GM18507 (cell line): ENCODE measurements at regions not wholly inside any gene's neighbourhood (a gene's known extent, or its start where the extent isn't known, plus 50 kb on each side); places are given as distances from the start of the nearest gene placed in this dataset.
"Not testable (repeated sequence)": the region's sequence is repeated elsewhere in the genome, so short reads cannot be mapped to it uniquely, and the experiment has no call there.

ENCODE experiments used
- DNase-seq: peaks from one replicate; pipeline ENCODE4 v3.0.0; 2011; ENCODE audit warnings: low read depth; ENCODE audit not compliant: insufficient read length; ENCODE audit errors: extremely low spot score
- FAIRE-seq: peaks from 2 replicates; lab custom pipeline; 2011; peaks lifted over from hg19 to GRCh38; lab: Jason Lieb, UNC

DNA sequence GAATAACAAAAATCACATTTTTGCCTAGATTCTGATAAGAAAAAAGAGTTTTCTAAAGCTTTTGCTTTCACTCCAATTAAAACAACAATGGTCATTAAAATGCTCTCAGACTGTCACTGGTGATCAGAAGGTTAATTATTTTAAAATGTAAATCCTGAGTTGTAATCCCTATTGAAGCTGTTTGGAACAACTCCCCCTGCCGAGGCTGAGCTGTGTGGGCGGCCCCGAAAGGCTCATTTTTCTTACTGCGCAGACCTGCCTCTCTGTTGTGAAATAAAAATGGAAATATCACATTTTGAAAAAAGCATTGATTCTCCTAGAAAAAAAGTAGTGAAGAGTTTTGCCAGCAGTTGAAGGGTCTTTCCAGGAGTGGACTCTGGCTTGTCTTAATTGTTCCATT is 174.8 kb upstream of the CDKN3 start:
- DNase-seq: no peak
- no peak for FAIRE-seq

DNA sequence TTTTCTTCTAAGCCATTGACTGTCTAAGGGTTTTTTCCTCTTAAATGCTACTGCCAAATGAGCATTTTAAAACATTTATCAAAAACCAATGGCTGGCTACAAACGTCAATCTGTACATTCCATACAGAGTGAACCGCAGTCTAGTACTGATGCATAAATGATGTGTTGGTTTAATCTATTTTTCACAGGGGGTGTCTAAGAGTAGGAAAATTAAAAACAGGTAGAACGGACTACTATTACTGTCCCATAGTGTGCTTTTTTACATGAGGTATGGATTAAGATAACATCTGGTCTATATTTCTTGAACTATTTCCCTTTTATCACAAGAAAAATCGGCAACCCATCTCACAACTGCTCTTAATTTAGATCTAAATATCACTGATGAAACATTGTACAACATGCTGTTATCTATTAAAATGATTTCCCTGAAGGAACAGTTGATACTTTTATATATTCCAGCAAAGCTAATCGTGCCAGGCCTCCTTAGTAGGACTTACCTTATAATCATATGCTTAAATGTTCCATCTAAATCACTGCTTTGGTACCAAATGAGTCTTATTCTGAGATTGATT is 172.9 kb upstream of the CDKN3 start:
- no peak for FAIRE-seq
- no peak for DNase-seq

- FAIRE-seq (no peak), DNase-seq (no peak)
Observed at GRCh38 chr14:54225457-54226060, 171.2 kb upstream of the CDKN3 start.

GRCh38 chr14:54226103-54226502 is 170.7 kb upstream of the CDKN3 start:
- DNase-seq: no peak
- FAIRE-seq: no peak

GRCh38 chr14:54226558-54226957 is 170.2 kb upstream of the CDKN3 start:
- no peak for FAIRE-seq

GRCh38 chr14:54229136-54229535 is 167.7 kb upstream of the CDKN3 start:
- DNase-seq (no peak), FAIRE-seq (no peak)

More at GRCh38 chr14:54226558-54226957, 170.2 kb upstream of the CDKN3 start:
- DNase-seq: no peak

- no peak for FAIRE-seq
- DNase-seq: no peak
Observed at GRCh38 chr14:54230645-54231044, 166.2 kb upstream of the CDKN3 start.

DNA sequence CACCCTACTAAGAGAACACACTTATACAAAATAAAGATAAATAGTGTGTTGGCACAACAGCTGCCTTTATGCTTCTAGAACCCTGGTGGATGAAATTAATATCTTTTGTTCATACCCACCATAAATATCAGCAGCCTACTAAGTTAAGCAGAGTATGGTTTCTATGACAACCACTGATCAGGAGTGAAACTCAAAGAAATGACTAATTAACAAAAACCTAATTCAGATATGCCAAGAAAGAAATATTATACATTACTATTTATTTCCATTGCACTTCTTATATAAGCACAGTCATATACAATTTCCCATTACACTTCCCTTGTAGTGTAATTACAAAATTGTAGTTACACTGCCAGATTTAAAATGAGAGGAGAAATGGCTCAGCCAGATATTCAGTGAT is 164.1 kb upstream of the CDKN3 start:
- no peak for DNase-seq
- no peak for FAIRE-seq

DNA sequence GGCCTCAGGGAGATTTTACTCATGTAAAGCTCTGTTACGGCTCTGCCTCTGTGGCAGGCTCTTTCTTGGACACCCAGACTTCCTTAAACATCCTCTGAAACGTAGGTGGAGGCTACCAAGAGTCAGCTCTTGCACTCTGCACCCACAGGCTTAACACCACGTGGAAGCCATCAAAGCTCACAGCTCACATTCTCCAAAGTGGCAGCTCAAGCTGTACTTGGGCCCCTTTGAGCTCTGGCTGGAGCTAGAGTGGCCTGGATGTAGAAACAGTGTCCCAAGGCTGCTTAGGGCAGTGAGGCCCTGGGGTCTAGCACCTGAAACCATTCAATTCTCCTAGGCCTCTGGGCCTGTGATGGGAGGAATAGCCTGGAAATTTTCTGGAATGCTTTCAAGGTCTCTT is 155.3 kb upstream of the CDKN3 start:
- FAIRE-seq (no peak), DNase-seq (no peak)

GRCh38 chr14:54251356-54251755 is 145.5 kb upstream of the CDKN3 start:
- no peak for DNase-seq
- FAIRE-seq: no peak

DNA sequence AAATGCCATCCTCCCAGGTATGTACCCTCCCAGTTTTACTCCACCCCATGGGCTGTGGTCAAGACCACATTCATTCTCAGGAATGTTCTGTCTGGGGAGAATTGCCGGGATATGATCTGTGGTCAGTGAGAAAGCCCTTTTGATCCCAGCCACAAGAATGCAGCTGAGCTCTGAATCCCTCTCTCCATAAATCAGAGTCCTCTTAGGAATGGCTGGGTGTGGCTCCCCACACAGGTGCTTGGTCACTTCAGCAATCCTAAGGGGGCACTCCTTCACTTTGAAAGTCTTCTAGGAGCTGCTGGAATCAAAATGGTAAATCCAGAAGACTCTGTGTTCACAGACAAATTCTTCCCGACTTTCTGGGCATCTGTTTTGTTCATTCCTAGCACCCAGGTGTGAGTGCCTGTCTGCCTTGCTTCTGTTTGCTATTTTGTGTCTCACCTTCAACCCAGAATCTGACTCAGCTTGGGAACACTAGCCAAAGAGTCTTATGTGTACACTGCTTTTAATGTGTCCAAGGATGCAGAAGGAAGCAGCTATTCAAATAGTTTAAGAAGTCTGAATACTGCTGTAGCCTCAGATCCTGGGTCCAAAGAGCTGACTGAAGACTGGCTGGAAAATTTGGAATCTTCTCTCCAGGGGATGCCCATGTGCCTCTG is 144.6 kb upstream of the CDKN3 start:
- no peak for DNase-seq
- FAIRE-seq: no peak

- DNase-seq (no peak), FAIRE-seq (no peak)
Observed at GRCh38 chr14:54253195-54253947, 143.4 kb upstream of the CDKN3 start.

DNA sequence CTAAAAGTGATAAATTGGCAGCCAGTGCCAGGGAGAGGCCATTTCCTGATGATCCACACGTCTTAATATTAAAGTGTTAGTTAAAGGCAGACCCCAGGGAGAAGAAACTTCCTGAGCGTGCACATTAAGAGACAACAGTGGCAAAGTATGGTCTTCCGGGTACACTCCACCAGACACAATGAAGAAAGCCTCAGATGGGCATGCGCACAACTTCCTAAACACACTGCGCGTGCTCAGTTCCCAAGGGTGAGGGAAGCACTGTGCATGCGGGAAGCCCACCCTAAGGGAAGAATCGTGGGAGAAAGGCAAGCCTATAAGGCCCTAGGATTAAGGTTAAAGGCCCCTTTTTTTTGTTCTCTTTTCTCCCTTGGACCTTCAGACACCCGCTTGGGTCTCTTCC is 140.7 kb upstream of the CDKN3 start:
- FAIRE-seq (no peak), DNase-seq (no peak)

- DNase-seq (no peak), FAIRE-seq (no peak)
Observed at GRCh38 chr14:54257424-54257823, 139.4 kb upstream of the CDKN3 start.

- no peak for FAIRE-seq
- DNase-seq: no peak
Observed at GRCh38 chr14:54258382-54258781, 138.4 kb upstream of the CDKN3 start.

DNA sequence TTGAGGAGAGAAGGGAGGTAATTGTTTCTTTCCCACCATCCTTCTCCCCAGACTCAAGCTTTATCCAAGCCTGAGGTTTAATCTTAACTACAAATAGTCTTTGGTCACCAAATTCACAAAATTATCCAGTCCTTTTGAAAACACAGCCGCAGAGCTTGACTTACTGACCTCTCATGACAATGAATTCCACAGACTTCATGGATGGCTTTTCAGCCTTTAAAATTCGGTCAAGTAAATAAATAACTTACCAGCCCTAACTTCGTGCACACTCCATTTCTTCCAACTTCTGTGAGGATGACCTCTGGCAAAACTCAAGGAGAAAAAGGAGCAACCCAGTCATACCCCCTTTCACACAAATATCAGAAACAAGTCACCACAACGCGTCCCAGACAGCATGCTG is 137.0 kb upstream of the CDKN3 start:
- no peak for FAIRE-seq
- DNase-seq: no peak

- FAIRE-seq: no peak
- no peak for DNase-seq
Observed at GRCh38 chr14:54261283-54261682, 135.5 kb upstream of the CDKN3 start.

DNA sequence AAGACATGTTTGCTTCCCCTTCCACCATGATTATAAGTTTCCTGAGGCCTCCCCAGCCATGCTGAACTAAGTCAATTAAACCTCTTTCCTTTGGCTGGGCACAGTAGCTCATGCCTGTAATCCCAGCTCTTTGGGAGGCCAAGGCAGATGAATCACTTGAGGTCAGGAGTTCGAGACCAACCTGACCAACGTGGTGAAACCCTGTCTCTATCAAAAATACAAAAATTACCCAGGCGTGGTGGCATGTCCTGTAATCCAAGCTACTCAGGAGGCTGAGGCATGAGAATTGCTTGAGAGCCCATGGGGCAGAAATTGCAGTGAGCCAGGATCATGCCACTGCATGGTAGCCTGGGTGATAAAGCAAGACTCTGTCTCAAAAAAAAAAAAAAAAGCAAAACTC is 130.2 kb upstream of the CDKN3 start:
- DNase-seq, FAIRE-seq: not testable (repeated sequence)

GRCh38 chr14:54267172-54267571 is 129.6 kb upstream of the CDKN3 start:
- no peak for DNase-seq
- FAIRE-seq: peak; percentile 76

GRCh38 chr14:54275997-54276725 is 120.6 kb upstream of the CDKN3 start:
- DNase-seq (no peak), FAIRE-seq (no peak)
